SK-N-DZ (cell line): ENCODE measurements at regions not wholly inside any gene's neighbourhood (a gene's known extent, or its start where the extent isn't known, plus 50 kb on each side); places are given as distances from the start of the nearest gene placed in this dataset.

ENCODE experiments used
- DNase-seq: peaks from one replicate; pipeline ENCODE4 v3.0.0-alpha.2; 2015; ENCODE audit warnings: low spot score

- DNase-seq: no peak
Measured at GRCh38 chr9:73459817-73460216, 308.2 kb downstream of the ANXA1 start.

- DNase-seq: no peak
Measured at GRCh38 chr9:73468716-73469115, 317.1 kb downstream of the ANXA1 start.

DNA sequence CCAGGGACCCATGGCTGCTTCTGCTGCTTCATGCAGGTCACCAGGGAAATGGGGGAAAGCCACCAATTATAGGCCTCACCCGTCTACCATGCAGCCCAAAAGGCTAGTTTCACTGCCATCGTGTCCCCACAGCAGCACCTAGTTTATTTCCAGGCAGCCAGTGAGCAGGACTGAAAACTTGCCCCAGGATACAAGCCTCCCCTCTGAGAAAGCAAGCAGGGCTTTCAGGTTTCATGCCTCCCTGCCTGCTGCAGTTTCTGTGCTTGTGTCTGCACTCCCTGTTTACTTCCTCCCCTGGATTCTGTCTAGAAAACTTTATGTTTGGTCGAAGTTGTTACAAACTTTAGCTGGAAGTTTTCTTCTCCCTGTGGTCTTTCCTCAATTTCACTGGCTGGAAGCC is 319.1 kb downstream of the ANXA1 start:
- no peak for DNase-seq

- DNase-seq: no peak
Measured at GRCh38 chr9:73474002-73474600, 322.4 kb downstream of the ANXA1 start.

DNA sequence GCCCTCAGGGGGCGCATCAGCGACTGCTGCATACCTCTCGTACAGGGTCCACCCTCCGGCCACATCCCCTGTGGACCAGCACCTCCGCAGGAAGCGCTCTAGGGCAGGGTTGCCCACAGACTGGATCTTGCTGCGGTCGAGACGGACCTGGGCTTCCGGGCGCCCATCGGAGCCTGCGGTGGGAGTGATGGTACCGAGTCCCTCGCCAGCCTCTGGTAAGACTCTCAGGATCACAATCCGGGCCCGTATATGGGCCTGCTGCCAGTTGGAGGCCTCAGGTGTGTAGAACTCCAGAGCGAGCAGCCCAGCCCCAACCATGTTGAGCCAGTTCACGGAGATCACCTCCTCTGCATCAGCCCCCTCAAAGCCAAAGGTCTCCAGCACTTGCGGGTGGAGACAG is 323.0 kb downstream of the ANXA1 start:
- DNase-seq: no peak

DNA sequence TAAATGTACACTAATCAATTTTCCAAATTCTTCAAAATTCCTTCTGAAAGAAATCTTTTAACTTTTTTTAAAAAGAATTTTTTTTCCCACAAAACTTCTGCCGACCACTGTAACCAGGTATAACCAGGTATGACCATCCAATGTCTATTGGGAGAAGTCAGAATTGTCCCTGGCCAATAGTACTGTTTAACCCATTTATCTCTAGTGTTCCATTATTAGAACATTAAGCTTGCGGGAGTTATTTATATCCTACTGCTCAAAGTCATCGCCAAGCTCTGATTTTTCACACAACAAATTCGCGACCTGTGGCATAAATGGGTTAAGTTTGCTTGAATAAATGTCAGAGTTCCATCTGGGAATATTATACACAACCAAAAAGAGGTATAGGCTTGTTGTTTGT is 343.2 kb downstream of the ANXA1 start:
- no peak for DNase-seq

- no peak for DNase-seq
Measured at GRCh38 chr9:73497796-73498195, 346.1 kb downstream of the ANXA1 start.

- no peak for DNase-seq
Measured at GRCh38 chr9:73515216-73515615, 363.6 kb downstream of the ANXA1 start.

DNA sequence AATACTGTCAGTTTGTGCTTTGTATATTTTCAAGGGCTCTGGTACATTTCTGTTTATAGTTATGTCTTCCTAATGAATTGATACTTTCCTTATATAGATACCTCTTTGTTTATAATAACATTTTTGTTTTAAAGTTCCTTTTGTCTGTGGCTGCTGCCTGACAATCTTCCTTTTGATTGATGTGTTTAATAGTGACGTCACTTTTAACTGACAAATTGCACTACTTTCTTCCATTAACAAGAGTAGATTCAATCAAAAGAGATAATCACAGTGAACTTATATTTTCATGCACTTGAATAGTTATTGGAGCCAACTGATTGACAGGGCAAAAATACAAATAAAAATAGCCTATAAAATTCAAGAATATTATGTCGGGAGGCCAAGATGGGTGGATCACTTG is 371.7 kb downstream of the ANXA1 start:
- DNase-seq: no peak

GRCh38 chr9:73525350-73525749 is 373.7 kb downstream of the ANXA1 start:
- no peak for DNase-seq

GRCh38 chr9:73527521-73527920 is 375.9 kb downstream of the ANXA1 start:
- no peak for DNase-seq

GRCh38 chr9:73528926-73529325 is 377.3 kb downstream of the ANXA1 start:
- DNase-seq: no peak

DNA sequence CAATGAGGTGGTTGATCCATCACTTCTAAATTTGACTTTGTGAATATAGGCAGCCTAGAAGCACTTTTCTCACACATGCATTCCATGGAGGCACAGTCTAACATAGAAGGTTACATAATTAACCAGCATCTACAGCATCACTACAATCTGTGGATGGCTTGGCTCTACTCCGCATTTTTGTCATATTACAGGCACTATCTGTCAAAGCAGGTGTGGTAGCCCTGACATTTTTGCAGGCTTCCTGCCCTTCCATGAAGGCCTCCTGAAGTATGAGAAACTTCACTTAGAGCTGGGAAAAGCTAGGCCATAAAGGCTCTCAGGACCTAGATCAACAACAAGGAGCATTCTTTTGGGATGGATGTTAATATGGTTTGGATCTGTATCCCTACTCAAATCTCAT is 378.0 kb downstream of the ANXA1 start:
- no peak for DNase-seq

- no peak for DNase-seq
Measured at GRCh38 chr9:73531051-73531532, 379.4 kb downstream of the ANXA1 start.

GRCh38 chr9:73531658-73532057 is 380.0 kb downstream of the ANXA1 start:
- no peak for DNase-seq

GRCh38 chr9:73532985-73533384 is 381.3 kb downstream of the ANXA1 start:
- DNase-seq: no peak

DNA sequence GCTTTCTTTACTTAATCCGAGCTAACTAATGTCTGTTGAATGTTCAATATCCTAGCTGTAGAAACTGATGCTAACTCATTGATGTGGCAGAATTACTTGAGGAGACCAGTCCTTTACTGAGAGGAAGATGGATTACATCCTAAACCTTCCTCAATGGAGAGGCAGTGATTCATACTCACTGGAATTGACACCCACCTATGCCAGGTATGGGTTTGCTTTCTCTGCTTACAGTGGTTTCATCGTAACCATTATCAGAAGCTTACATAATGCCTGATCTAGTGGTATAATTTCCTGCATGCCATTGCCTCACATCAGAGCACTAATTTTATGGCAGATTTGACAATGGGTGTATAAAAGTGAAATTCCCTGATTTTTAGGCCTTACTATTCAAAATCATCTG is 384.7 kb downstream of the ANXA1 start:
- no peak for DNase-seq

DNA sequence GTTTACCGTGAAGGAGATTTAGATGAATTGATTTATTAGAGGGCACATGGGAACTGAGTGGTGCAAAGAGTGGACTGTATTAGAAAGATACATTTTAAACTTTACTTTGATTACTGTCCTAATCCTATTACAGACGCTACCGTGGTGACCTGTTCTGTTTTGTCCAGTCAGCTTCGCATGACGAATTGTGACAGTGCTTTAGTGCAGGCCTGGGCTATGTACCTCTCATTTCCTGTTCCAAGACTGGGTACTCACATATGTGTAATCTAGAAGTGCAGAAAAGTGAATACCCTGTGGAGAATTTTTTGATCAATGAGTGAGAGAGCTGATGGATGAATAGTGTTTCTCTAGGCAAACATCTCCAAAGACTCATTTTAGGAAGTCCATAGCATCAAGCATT is 385.9 kb downstream of the ANXA1 start:
- no peak for DNase-seq

DNA sequence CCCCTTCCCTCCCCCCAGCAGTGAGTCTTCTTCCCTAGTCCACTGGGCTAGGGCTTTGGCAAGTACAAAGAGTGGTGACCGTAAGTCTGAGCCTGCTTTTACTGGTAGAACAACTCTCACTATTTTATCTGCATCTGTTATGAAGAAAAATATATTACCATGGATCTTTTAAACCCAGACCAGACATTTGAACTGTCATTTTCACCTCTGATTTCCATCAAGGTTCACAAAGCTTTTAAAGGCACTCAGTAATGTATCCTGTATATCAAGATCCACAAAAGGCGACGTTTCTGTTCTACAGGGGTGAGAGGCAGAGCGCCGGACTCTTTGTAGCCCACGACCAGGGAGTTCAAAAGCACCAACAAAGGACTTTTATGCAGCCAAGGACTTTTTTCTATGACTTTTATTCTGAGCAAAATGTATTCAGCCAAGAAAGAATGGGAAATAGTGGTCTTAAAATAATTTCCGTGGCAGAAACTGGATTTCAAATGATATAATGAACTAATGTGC is 388.3 kb downstream of the ANXA1 start:
- peak; percentile 88 for DNase-seq

- no peak for DNase-seq
Measured at GRCh38 chr9:73541923-73542322, 390.3 kb downstream of the ANXA1 start.

GRCh38 chr9:73543727-73544126 is 392.1 kb downstream of the ANXA1 start:
- DNase-seq: no peak

DNA sequence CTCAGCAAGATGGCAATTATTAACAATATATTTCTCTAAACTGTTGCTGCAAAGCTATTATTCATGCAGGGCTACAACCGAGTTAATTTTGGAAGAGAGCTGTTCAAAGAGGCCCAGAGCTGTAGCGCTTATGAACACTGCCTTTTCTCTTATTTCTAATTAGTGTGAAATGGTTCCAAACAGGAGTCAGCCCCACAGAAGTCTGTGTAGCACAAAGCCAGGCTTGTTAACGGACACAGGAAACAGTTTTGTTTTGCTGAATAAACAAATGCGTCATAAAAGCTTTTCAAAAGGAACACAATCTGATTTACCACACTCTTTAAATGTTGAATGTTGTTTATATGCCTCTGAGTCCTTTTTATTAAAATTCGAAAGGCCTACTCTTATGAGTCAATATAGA is 396.5 kb downstream of the ANXA1 start:
- DNase-seq: no peak

DNA sequence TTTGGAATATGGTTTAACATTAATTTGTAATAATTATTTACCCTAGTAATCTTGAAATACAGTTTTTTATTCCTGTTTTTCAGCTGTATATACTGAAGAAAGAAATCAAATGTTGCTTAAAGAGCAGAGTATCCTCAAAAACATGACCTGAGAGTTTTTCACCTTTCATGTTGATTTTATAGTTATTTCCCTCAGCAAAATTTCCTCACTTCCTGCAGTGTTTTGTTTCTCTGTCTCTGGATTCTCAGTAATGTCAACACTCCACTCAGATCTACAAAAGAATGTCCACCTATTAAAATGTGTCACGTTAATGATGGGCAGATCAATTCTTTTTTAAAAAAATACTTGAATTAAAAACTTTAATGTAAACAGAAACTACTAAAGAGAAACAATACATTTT is 398.3 kb downstream of the ANXA1 start:
- no peak for DNase-seq

GRCh38 chr9:73553295-73553694 is 401.6 kb downstream of the ANXA1 start:
- DNase-seq: no peak
